GM12878 (cell line): ENCODE measurements at regions not wholly inside any gene's neighbourhood (a gene's known extent, or its start where the extent isn't known, plus 50 kb on each side); places are given as distances from the start of the nearest gene placed in this dataset.

ENCODE experiments used
- ATAC-seq: fragments of 200-7000 bp; cut with Tn5 transposase; 3 replicates; pipeline ENCODE4 v1.9.1; 2020; ENCODE audit warnings: mild to moderate bottlenecking, moderate library complexity
- BruUV-seq: library from RNA; stranded (reverse); fragments of 400-500 nt; replicated peaks from 2 replicates; lab custom pipeline; 2021; lab: Mats Ljungman, UMichigan
- CTCF ChIA-PET: fragments of 300-600 bp; sonication (Branson Sonifier 250); formaldehyde crosslinking; extraction: SDS; loops from one replicate; lab custom pipeline; 2021; ENCODE audit warnings: inconsistent platforms; lab: Yijun Ruan, JAX
- POLR2A ChIA-PET: fragments of 350-600 bp; formaldehyde crosslinking; extraction: SDS; loops from one replicate; lab custom pipeline; 2021; ENCODE audit warnings: inconsistent platforms; lab: Charles Lee
- RAD21 ChIA-PET: fragments of 300-600 bp; sonication (Branson Sonifier 250); formaldehyde crosslinking; loops from one replicate; lab custom pipeline; 2023; ENCODE audit warnings: antibody characterized with exemption; ENCODE audit not compliant: unreplicated experiment; lab: Charles Lee
- SMC1A ChIA-PET: fragments of 300-600 bp; sonication (Branson Sonifier 250); formaldehyde crosslinking; loops from one replicate; lab custom pipeline; 2023; ENCODE audit not compliant: unreplicated experiment, uncharacterized antibody; lab: Charles Lee
- DNase-seq: peaks from one replicate; pipeline ENCODE4 v3.0.0-alpha.2; 2011; ENCODE audit warnings: low read depth, low spot score
- FAIRE-seq: peaks from 3 replicates; lab custom pipeline; 2011; peaks lifted over from hg19 to GRCh38; lab: Jason Lieb, UNC
- H2AFZ ChIP-seq: 2 replicates; pipeline ENCODE4 v1.6.0; 2011; ENCODE audit warnings: low read depth, low read length, control low read depth; ENCODE audit not compliant: control insufficient read depth
- H3K27ac ChIP-seq: 2 replicates; pipeline ENCODE4 v1.5.1; 2011; ENCODE audit warnings: control low read depth; ENCODE audit not compliant: control insufficient read depth, insufficient read depth
- H3K27me3 ChIP-seq, 2 experiments: replicated peaks in 1 of 2; 2 replicates each; pipeline versions ENCODE4 v1.6.0 to v1.6.1; 2011; ENCODE audit warnings: low read length in 1 of 2; ENCODE audit not compliant: control insufficient read depth in 2 of 2, insufficient read depth in 2 of 2
- H3K36me3 ChIP-seq, 2 experiments: 2 replicates each; pipeline ENCODE4 v1.5.1; 2011; ENCODE audit warnings: low read length in 1 of 2; ENCODE audit not compliant: control insufficient read depth in 2 of 2, insufficient read depth in 2 of 2
- H3K4me1 ChIP-seq: 2 replicates; pipeline ENCODE4 v1.6.1; 2011; ENCODE audit warnings: mild to moderate bottlenecking, low read length, moderate library complexity, mixed read lengths; ENCODE audit not compliant: control insufficient read depth, insufficient read depth
- H3K4me2 ChIP-seq: 2 replicates; pipeline ENCODE4 v1.6.0; 2011; ENCODE audit warnings: control low read depth; ENCODE audit not compliant: control insufficient read depth, insufficient read depth
- H3K4me3 ChIP-seq: fragments of 200-600 bp; sonication (generic); 2 replicates; pipeline ENCODE4 v1.5.1; 2016
- H3K79me2 ChIP-seq: 2 replicates; pipeline ENCODE4 v1.6.0; 2011; ENCODE audit warnings: low read length; ENCODE audit not compliant: control insufficient read depth, insufficient read depth
- H3K9ac ChIP-seq: 2 replicates; pipeline ENCODE4 v1.8.0; 2011; ENCODE audit warnings: low read length, control low read depth, mixed read lengths; ENCODE audit not compliant: control insufficient read depth, insufficient read depth
- H3K9me3 ChIP-seq: replicated peaks from 3 replicates; pipeline ENCODE4 v1.5.1; 2011; ENCODE audit warnings: mild to moderate bottlenecking, low read length; ENCODE audit not compliant: control insufficient read depth, insufficient read depth
- H4K20me1 ChIP-seq: 2 replicates; pipeline ENCODE4 v1.6.0; 2011; ENCODE audit not compliant: control insufficient read depth, insufficient read depth
- BACH1 ChIP-seq: fragments of 450-650 bp; IDR thresholded peaks from 2 replicates; pipeline ENCODE4 v1.6.1; 2017; ENCODE audit warnings: mild to moderate bottlenecking, borderline replicate concordance
- BRCA1 ChIP-seq: IDR thresholded peaks from 2 replicates; pipeline ENCODE4 v1.6.1; 2011; ENCODE audit warnings: low read depth, low read length, improper control_type of control experiment
- CUX1 ChIP-seq: IDR thresholded peaks from 2 replicates; pipeline ENCODE4 v1.6.1; 2012; ENCODE audit warnings: improper control_type of control experiment, low read depth, low read length; ENCODE audit not compliant: insufficient replicate concordance
- HCFC1 ChIP-seq: fragments of 150-350 bp; IDR thresholded peaks from 2 replicates; pipeline ENCODE4 v1.6.1; 2014; ENCODE audit warnings: low read length
- MTA2 ChIP-seq: fragments of 450-650 bp; IDR thresholded peaks from 2 replicates; pipeline ENCODE4 v1.6.1; 2016; ENCODE audit warnings: low read depth, mild to moderate bottlenecking, moderate library complexity
- NBN ChIP-seq: fragments of 450-650 bp; IDR thresholded peaks from 2 replicates; pipeline ENCODE4 v1.6.1; 2016
- NKRF ChIP-seq: fragments of 450-650 bp; conservative IDR thresholded peaks from 2 replicates; pipeline ENCODE4 v1.6.1; 2017; ENCODE audit warnings: mild to moderate bottlenecking, moderate library complexity
- NR2C1 ChIP-seq: fragments of 450-650 bp; IDR thresholded peaks from 2 replicates; pipeline ENCODE4 v1.6.1; 2017; ENCODE audit warnings: antibody characterized with exemption, mild to moderate bottlenecking, moderate library complexity
- NRF1 ChIP-seq: conservative IDR thresholded peaks from 2 replicates; pipeline ENCODE4 v1.6.1; 2011; ENCODE audit warnings: mild to moderate bottlenecking, low read depth, low read length, improper control_type of control experiment
- PAX8 ChIP-seq: fragments of 450-650 bp; IDR thresholded peaks from 2 replicates; pipeline ENCODE4 v1.6.1; 2017; ENCODE audit warnings: mild to moderate bottlenecking, moderate library complexity
- PKNOX1 ChIP-seq: fragments of 450-650 bp; IDR thresholded peaks from 2 replicates; pipeline ENCODE4 v1.6.1; 2016; ENCODE audit warnings: mild to moderate bottlenecking
- SMC3 ChIP-seq: IDR thresholded peaks from 2 replicates; pipeline ENCODE4 v1.6.1; 2011; ENCODE audit warnings: low read length, improper control_type of control experiment, borderline replicate concordance
- SP1 ChIP-seq: IDR thresholded peaks from one replicate; pipeline ENCODE4 v1.6.1; 2011; ENCODE audit warnings: low read depth, low read length
- STAT3 ChIP-seq: IDR thresholded peaks from 2 replicates; pipeline ENCODE4 v1.6.1; 2011; ENCODE audit warnings: low read depth, low read length, improper control_type of control experiment
- TCF3 ChIP-seq: IDR thresholded peaks from 2 replicates; pipeline ENCODE4 v1.6.1; 2012; ENCODE audit warnings: low read depth, mild to moderate bottlenecking, low read length, borderline replicate concordance; ENCODE audit not compliant: insufficient read depth
- WRNIP1 ChIP-seq: IDR thresholded peaks from 2 replicates; pipeline ENCODE4 v1.6.1; 2011; ENCODE audit warnings: low read depth, low read length, improper control_type of control experiment, borderline replicate concordance
- ZNF384 ChIP-seq: IDR thresholded peaks from 2 replicates; pipeline ENCODE4 v1.6.1; 2012; ENCODE audit warnings: low read depth, mild to moderate bottlenecking, low read length, improper control_type of control experiment, borderline replicate concordance
- WGBS: methylation state at CpG from one replicate; pipeline ENCODE4 v1.1.6; 2016; ENCODE audit warnings: low lambda C conversion rate; ENCODE audit not compliant: insufficient replicate concordance, insufficient coverage; ENCODE audit errors: missing lambda C conversion rate; 5-methylcytosine and 5-hydroxymethylcytosine counted together
- in situ Hi-C: fragments of 300-500 bp; cut with MboI; formaldehyde crosslinking; loops from 9 replicates; pipeline ENCODE4 v1.14.3; 2018; ENCODE audit warnings: mixed read lengths
- intact Hi-C: fragments of 100-400 bp; cut with micrococcal nuclease; formaldehyde crosslinking; loops from one replicate; pipeline ENCODE4 v1.14.2; 2022; ENCODE audit not compliant: unreplicated experiment

DNA sequence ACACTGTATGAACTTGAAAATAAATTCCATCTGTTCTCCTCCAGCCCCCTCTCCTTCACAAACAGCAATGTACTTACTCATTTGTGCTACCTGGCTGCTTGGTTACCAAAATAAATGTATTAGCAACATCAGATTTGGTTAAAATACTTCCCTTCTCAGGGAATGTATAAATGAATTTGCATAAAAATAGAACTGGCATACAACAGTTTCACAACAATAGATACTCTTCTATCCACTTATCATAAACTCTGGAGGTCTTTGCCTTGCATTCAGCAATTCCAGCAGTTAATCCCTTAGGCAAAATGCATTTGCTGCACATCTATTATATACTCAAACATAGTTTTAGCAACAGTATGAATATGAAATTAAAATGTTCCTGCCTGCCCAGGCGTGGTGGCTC, 658.2 kb downstream of the CENPC start:
- Histone ChIP-seq H3K79me2 (no peaks in the 10 kb centered on the region), H3K4me3 (no peak overlapping the region), H2AFZ (no peak overlapping the region), H3K4me1 (no peaks in the 10 kb centered on the region), H3K27ac (no peak overlapping the region), H3K9me3 (no peaks in the 10 kb centered on the region), H3K27me3 (no peaks in the 10 kb centered on the region), H4K20me1 (no peaks in the 10 kb centered on the region), H3K36me3 (no peaks in the 10 kb centered on the region), H3K9ac (no peak overlapping the region), H3K4me2 (no peak overlapping the region)
- TF ChIP-seq MTA2 = no peak
- no peak for TF ChIP-seq TCF3
- TF ChIP-seq STAT3 = no peak
- no peak for TF ChIP-seq PAX8
- no peak for TF ChIP-seq WRNIP1
- no peak for TF ChIP-seq SMC3
- TF ChIP-seq BACH1 = no peak
- no peak for TF ChIP-seq BRCA1
- TF ChIP-seq HCFC1 = no peak
- TF ChIP-seq SP1 = no peak
- no peak for TF ChIP-seq NBN
- TF ChIP-seq NR2C1 = no peak
- no peak for TF ChIP-seq PKNOX1
- no peak for TF ChIP-seq NRF1
- no peak for TF ChIP-seq NKRF
- TF ChIP-seq CUX1 = no peak
- TF ChIP-seq ZNF384 = no peak
- in situ Hi-C loops (no loop called here), intact Hi-C loops (no loop called here)
- ChIA-PET RAD21 (no interaction called here), CTCF (no interaction called here), POLR2A (no interaction called here), SMC1A (no interaction called here)
- WGBS = 0% methylated on average over 1 of the region's 1 CpG
- FAIRE-seq (no peak), DNase-seq (no peak), ATAC-seq (no peak)
- no TSS peak for BruUV-seq
